ENCODE measurements at regions not wholly inside any gene's neighbourhood (a gene's known extent, or its start where the extent isn't known, plus 50 kb on each side); places are given as distances from the start of the nearest gene placed in this dataset.

- TF ChIP-seq CTCF (conservative IDR thresholded peaks at IDR 0.05; ENCODE audit: low read depth, low read length) (no peak), MAZ (IDR thresholded peaks at IDR 0.05; ENCODE audit: borderline replicate concordance, low read depth, low read length) (no peak), POLR2A (IDR thresholded peaks at IDR 0.05; ENCODE audit: low read depth, low read length) (peak; percentile 53)
Measured at GRCh38 chr7:104963378-104963990, 50.5 kb upstream of the KMT2E start.
